HFF-Myc (cell line): ENCODE measurements at regions not wholly inside any gene's neighbourhood (a gene's known extent, or its start where the extent isn't known, plus 50 kb on each side); places are given as distances from the start of the nearest gene placed in this dataset.

ENCODE experiments used
- DNase-seq: peaks from one replicate; pipeline ENCODE4 v3.0.0-alpha.2; 2011; ENCODE audit warnings: low read depth; ENCODE audit errors: extremely low read depth
- H3K4me3 ChIP-seq: replicated peaks from 2 replicates; pipeline ENCODE4 v1.5.1; 2011; ENCODE audit warnings: low read depth, mild to moderate bottlenecking, control low read depth, low read length
- CTCF ChIP-seq: IDR thresholded peaks from 2 replicates; pipeline ENCODE4 v1.5.1; 2012; ENCODE audit warnings: mild to moderate bottlenecking, low read depth, low read length, control low read depth; ENCODE audit errors: missing control alignments

GRCh38 chr18:2083691-2084090 is 487.6 kb downstream of the METTL4 start:
- no peak overlapping the region for H3K4me3 ChIP-seq
- no peak for DNase-seq
- TF ChIP-seq CTCF, result peak; percentile 3

GRCh38 chr18:2086439-2086838 is 484.9 kb downstream of the METTL4 start:
- no peak for TF ChIP-seq CTCF
- no peak overlapping the region for H3K4me3 ChIP-seq
- DNase-seq, result no peak

GRCh38 chr18:2087877-2088673 is 483.2 kb downstream of the METTL4 start:
- no peak for DNase-seq
- no peak for TF ChIP-seq CTCF
- no peak overlapping the region for H3K4me3 ChIP-seq

GRCh38 chr18:2089396-2089795 is 481.9 kb downstream of the METTL4 start:
- no peak for DNase-seq
- TF ChIP-seq CTCF, result no peak
- H3K4me3 ChIP-seq, result no peak overlapping the region

- TF ChIP-seq CTCF, result no peak
- no peak for DNase-seq
Observed at GRCh38 chr18:2091937-2092336, 479.4 kb downstream of the METTL4 start.

GRCh38 chr18:2096551-2096950 is 474.8 kb downstream of the METTL4 start:
- DNase-seq, result no peak
- H3K4me3 ChIP-seq, result no peak overlapping the region
- no peak for TF ChIP-seq CTCF

More at GRCh38 chr18:2091937-2092336, 479.4 kb downstream of the METTL4 start:
- no peak overlapping the region for H3K4me3 ChIP-seq
